HFF-Myc (cell line): ENCODE measurements at regions not wholly inside any gene's neighbourhood (a gene's known extent, or its start where the extent isn't known, plus 50 kb on each side); places are given as distances from the start of the nearest gene placed in this dataset.

Experiments used
- DNase-seq: peaks from one replicate; pipeline ENCODE4 v3.0.0-alpha.2; 2011; ENCODE audit warnings: low read depth; ENCODE audit errors: extremely low read depth
- H3K4me3 ChIP-seq: replicated peaks from 2 replicates; pipeline ENCODE4 v1.5.1; 2011; ENCODE audit warnings: low read depth, mild to moderate bottlenecking, control low read depth, low read length
- TF ChIP-seq, protein P1 (sequence below): IDR thresholded peaks from 2 replicates; pipeline ENCODE4 v1.5.1; 2012; ENCODE audit warnings: mild to moderate bottlenecking, low read depth, low read length, control low read depth; ENCODE audit errors: missing control alignments

DNA sequence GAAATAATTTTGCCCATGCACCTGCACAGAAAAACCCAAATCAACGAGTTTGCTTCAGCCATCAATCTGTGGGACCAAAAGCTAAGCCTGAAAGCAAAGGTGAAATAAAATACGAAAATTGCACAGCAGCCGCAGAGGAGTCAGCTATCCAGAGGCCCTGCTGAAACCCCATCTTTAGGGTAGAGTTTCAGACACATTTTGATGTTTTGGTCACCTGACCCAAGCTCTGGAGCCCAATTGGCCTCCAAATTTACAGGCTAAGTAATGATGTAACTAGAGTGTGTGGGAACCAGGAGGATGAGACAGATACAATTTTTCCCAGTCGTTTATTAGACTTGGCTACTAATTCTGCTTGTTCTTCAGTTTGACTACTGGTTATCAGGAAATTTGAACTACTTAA lies 308.6 kb upstream of the ATP11B start:
- DNase-seq, result no peak
- TF ChIP-seq, protein P1, sequence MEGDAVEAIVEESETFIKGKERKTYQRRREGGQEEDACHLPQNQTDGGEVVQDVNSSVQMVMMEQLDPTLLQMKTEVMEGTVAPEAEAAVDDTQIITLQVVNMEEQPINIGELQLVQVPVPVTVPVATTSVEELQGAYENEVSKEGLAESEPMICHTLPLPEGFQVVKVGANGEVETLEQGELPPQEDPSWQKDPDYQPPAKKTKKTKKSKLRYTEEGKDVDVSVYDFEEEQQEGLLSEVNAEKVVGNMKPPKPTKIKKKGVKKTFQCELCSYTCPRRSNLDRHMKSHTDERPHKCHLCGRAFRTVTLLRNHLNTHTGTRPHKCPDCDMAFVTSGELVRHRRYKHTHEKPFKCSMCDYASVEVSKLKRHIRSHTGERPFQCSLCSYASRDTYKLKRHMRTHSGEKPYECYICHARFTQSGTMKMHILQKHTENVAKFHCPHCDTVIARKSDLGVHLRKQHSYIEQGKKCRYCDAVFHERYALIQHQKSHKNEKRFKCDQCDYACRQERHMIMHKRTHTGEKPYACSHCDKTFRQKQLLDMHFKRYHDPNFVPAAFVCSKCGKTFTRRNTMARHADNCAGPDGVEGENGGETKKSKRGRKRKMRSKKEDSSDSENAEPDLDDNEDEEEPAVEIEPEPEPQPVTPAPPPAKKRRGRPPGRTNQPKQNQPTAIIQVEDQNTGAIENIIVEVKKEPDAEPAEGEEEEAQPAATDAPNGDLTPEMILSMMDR, result no peak
- no peak overlapping the region for H3K4me3 ChIP-seq

DNA sequence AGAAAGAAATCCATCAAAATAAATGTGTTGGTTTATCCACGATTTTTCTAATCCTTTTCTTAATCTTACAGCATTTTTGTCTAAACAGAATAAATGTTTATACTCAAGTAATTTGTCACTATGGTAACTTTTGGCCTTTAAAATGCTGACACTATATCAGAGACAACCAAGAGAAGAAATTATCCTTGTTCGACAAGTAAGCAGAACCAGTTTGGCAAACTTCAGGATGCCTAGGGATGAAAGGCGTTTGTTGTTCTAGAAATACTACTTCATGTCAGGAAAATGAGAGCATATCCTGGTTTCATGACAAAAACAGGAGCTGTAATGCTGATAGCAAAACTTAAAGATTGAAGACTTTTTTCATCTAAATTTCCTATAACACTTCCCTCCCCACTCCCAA lies 308.0 kb upstream of the ATP11B start:
- TF ChIP-seq, protein P1, result no peak
- no peak for DNase-seq
- H3K4me3 ChIP-seq, result no peak overlapping the region

DNA sequence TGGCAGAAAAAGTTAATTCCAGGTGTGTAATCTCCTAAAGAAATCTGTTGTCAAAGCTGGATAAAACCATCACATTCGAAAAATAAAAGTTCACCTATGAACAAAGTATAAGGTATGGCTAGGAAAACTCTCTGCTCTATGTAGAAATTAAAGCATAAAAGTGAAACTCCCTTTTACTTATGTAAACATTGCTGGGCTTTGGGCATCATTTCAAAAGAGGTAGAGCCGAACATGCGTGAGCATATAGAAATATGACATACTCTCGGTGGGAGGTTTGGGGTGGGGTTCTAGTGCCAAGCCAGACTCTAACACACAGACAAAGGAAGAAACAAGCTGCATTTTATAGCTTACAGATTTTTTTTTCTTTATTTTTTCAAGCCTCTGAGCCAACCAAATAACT lies 306.8 kb upstream of the ATP11B start:
- H3K4me3 ChIP-seq, result no peak overlapping the region
- DNase-seq, result no peak
- TF ChIP-seq, protein P1, result no peak

DNA sequence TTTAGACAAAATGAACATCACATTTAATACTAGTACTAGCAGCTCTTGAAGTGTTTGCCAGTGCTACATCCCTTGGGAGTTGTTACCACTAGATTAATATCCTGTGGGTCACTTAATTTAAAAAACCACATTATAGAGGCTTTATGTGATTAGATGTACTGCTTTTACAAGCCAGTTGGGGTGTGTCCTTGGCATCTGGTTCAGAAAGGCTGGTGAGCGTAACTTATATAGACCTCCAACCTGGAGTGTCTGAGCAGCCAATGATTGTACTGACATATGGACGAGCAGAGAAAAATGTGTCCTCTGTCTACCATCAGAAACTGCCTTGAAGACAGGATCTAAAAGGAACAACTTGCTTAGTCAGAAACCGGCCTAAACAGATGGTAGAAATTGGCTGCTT lies 306.2 kb upstream of the ATP11B start:
- no peak for DNase-seq
- TF ChIP-seq, protein P1, result no peak
- H3K4me3 ChIP-seq, result no peak overlapping the region

DNA sequence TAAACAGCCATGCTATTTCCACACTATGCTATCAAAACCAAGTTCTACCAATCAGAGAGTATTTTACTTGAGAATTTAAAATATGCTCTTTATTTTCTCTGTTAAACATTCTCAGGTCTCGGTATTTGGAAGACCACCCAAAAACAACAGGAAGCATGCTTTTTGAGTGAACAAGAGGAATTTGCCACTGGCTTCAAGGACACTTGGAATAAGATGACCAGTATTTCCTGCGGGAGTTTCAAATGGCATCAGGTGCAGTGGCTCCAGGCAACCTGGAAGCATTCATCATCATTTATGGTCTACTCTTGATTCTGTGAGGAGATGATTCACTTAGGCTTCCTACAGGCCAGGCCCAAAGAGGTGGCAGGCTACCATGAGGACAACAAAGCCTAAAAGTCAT lies 305.7 kb upstream of the ATP11B start:
- H3K4me3 ChIP-seq, result no peak overlapping the region

DNA sequence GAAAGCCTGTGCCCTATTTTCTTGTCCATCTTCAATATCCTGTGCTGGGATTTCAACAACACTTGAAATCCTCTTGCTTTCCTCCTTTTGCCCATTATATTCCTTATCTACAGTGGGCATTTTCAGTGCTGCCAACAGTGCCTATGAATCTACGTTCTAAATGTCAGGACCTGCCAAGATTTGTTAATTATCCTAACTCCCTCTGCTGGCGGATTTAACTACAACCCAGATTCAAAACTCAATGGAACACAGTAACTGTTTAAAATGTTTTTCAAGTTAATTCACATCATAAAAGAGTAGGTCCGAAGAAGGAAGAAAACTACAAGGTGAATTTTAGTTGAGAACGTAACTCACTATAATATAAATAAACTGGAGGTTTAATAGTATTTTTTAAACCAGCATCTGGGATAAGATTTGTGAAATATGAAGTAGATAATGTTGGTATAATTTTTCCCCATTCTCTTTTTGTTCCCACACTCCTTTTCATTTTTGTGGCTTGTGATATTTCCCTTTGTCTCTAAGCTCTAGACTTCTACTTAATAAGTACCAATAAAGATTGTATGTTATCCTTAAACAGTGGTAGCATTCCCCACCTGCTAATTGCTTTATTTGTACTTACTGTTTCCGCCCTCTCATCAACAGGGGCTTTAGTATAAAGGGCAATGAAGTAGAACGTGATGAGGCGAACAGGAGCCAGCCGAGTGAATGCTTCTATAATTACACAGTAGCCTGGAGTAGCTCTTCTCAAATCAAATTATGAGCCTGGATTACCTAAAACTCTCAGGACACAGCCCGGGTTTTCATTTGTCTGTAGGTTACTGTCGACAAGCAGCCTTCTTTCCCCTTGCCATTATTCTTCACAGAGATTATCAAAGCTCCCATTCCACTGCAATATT lies 302.5 kb upstream of the ATP11B start:
- TF ChIP-seq, protein P1, result no peak
- DNase-seq, result no peak
- H3K4me3 ChIP-seq, result no peak overlapping the region

More for the DNA sequence above, 305.7 kb upstream of the ATP11B start:
- TF ChIP-seq, protein P1, result no peak
- DNase-seq, result no peak
